ENCODE measurements at regions not wholly inside any gene's neighbourhood (a gene's known extent, or its start where the extent isn't known, plus 50 kb on each side); places are given as distances from the start of the nearest gene placed in this dataset.
"Not testable (repeated sequence)": the region's sequence is repeated elsewhere in the genome, so short reads cannot be mapped to it uniquely, and the experiment has no call there.

GRCh38 chr21:36207577-36208320 is 51.1 kb downstream of the DOP1B start:
- no peak for DNase-seq (ENCODE audit: low spot score)

GRCh38 chr21:36208326-36209013 is 51.8 kb downstream of the DOP1B start:
- no peak for DNase-seq (ENCODE audit: low spot score)

DNA sequence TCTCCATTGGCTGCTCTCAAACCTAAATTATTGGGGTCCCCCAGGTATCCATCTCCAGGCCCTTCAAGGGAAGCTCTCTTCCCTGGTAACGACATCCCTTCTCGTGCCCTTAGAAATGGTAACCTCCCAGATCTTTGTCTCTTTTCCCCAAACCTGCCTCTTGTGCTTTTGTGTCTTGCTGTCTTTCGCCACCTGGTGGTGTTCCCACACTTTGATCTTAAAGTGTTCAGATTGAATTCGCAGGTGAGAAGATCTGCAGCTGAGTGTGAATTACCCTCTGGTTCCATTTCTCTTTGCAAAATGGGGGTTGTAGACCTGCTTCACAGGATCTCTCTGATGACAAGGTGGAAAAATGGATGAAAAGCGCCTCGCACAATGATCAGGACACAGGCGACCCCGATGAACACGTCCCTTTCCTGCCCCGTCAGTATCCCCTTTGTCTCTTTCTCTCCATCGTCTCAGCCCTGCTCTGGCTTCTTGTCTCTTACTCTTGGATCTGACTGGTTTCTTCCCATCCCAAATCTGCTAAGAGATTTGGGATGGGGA is 53.1 kb downstream of the DOP1B start:
- DNase-seq (ENCODE audit: low spot score), result peak; percentile 46

- DNase-seq (ENCODE audit: low spot score), result no peak
These were observed 54.4 kb downstream of the DOP1B start for GRCh38 chr21:36210779-36211659.

GRCh38 chr21:36211660-36212512 is 55.3 kb downstream of the DOP1B start:
- DNase-seq (ENCODE audit: low spot score), result no peak

GRCh38 chr21:36212513-36212780 is 55.8 kb downstream of the DOP1B start:
- no peak for DNase-seq (ENCODE audit: low spot score)

GRCh38 chr21:36214561-36214960 is 57.9 kb downstream of the DOP1B start:
- DNase-seq (ENCODE audit: low spot score), result no peak

- DNase-seq (ENCODE audit: low spot score), result no peak
These were observed 61.1 kb downstream of the DOP1B start for GRCh38 chr21:36217743-36218142.

GRCh38 chr21:36218691-36219090 is 62.1 kb downstream of the DOP1B start:
- no peak for DNase-seq (ENCODE audit: low spot score)

DNA sequence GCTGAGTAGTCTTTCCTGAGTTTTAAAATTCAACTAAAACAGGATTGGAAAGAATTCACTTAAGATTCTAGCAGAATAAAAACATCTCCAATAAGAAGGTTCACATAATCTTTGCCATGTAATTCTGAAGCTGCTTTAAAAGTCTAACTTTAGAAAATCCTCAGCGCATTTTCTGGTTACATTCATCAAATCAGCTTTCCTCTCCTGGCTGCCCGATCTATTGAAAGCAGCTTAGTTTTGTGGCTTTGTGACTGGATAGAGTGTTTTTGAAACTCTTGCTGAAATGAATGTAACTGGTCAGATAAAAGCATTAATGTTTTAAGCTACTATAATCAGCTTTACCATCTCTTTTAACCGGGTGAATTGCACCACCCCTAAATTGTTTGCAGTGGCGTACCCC is 66.8 kb downstream of the DOP1B start:
- DNase-seq (ENCODE audit: low spot score), result no peak

DNA sequence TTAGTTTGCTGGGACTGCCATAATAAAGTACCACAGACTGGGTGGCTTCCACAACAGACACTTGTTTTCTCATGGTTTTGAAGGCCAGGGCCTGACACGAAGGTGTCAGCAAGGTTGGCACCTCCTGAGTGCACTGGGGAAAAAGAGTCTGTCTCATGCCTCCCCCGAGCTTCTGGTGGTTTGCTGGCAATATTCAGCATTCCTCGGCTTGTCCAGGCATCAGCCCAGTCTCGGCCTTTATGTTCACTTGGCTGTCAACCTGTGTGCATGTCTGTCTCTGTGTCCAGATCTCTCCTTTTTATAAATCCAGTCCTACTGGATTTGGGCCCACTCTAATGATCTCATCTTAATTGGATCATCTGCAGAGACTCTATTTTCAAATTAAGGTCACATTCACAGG is 72.6 kb downstream of the DOP1B start:
- no peak for DNase-seq (ENCODE audit: low spot score)

GRCh38 chr21:36231444-36231843 is 74.8 kb downstream of the DOP1B start:
- not testable (repeated sequence) for DNase-seq (ENCODE audit: low spot score)

- DNase-seq (ENCODE audit: low spot score), result no peak
These were observed 76.0 kb downstream of the DOP1B start for GRCh38 chr21:36232641-36233040.

GRCh38 chr21:36235058-36235582 is 78.5 kb downstream of the DOP1B start:
- DNase-seq (ENCODE audit: low spot score), result no peak

DNA sequence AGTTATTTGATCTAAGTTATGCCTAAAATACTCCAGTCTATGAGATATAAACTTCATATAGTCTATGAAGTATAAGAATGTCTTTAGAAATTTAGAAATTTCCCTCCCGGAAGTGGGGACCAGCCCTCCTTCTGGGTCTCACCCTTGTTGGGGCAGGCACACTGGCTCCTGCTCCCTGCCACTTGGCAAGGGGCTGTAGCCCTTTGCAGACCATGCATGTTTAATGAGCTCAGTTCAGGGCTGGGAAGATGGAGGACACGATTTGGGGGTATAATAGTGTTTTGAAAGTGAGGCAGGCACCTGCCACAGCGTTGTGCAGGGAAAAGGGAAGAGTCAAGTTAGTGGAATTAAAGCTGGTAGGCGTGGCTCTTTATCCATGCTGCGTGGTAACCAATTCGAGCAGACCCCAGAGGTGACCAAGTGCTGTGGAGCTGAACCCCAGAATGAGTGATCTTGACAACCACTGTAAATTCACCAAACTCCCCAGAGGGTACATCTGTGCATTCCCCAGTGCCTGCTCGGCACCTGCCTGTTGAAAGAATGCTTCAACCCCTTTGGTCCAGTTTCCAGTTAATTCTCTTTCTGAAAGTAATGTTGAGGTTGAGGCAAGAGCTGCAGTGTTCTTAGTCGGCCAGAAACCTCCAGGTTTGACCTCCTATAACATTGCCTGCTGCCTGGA is 79.6 kb downstream of the DOP1B start:
- no peak for DNase-seq (ENCODE audit: low spot score)

GRCh38 chr21:36237441-36237840 is 80.8 kb downstream of the DOP1B start:
- no peak for DNase-seq (ENCODE audit: low spot score)

DNA sequence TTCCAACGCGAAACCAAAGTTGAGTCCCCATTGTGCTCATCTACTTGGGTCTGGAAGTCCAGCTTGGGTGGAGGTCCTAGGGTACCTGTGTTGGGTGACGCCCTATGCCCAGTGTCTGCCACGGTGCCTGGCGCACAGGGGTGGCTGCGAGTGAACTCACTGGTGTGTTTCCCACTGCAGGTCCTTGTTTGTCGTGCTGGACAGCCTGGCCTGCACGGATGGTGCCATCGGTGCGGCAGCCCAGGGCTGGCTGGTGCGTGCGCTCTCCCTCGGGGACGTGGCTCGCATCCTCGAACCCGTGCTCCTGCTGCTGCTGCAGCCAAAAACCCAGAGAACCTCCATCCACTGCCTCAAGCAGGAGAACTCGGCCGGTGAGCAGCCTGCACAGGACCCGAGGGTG is 80.4 kb upstream of the MORC3 start:
- DNase-seq (ENCODE audit: low spot score), result no peak

- no peak for DNase-seq (ENCODE audit: low spot score)
These were observed 78.3 kb upstream of the MORC3 start for GRCh38 chr21:36241717-36242116.

DNA sequence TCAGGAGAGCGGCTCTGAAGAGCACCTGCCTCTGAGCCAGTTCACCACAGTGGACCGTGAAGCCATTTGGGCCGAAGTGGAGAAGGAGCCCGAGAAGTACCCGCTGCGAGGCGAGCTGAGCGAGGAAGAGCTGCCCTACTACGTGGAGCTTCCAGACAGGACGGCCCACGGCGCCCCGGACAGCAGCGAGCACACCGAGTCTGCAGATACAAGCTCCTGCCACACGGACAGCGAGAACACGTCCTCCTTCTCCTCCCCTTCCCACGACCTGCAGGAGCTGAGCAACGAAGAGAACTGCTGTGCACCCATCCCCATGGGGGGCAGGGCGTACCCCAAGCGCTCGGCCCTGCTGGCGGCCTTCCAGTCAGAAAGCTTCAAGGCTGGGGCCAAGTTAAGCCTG is 74.9 kb upstream of the MORC3 start:
- DNase-seq (ENCODE audit: low spot score), result no peak

DNA sequence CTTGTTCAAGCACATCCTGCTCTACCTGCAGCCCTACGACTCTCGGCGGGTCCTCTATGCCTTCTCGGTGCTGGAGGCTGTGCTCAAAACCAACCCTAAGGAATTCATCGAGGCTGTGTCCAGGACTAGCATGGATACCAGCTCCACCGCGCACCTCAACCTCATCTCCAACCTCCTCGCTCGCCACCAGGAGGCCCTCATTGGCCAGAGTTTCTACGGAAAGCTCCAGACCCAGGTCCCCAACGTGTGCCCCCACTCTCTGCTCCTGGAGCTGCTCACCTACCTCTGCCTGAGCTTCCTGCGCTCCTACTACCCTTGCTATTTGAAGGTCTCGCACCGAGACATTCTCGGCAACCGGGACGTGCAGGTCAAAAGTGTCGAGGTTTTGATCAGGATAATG is 74.3 kb upstream of the MORC3 start:
- DNase-seq (ENCODE audit: low spot score), result no peak

GRCh38 chr21:36246080-36246631 is 73.8 kb upstream of the MORC3 start:
- no peak for DNase-seq (ENCODE audit: low spot score)

Data from CD4-positive, alpha-beta T cell treated with Interleukin-6 at 100 ng/mL for 8 hours (primary cell).